Glutamatergic neuron (in vitro differentiated cells): ENCODE measurements at regions not wholly inside any gene's neighbourhood (a gene's known extent, or its start where the extent isn't known, plus 50 kb on each side); places are given as distances from the start of the nearest gene placed in this dataset.
A peak's percentile ranks its signal among the peaks of the same experiment; 100 is the strongest.

Source experiments
- DNase-seq: peaks from one replicate; pipeline ENCODE4 v3.0.0; 2022
- H3K27ac Mint-ChIP-seq: one replicate; pipeline ENCODE4 v1.8.0; 2020; ENCODE audit warnings: mild to moderate bottlenecking, mixed read lengths, inconsistent platforms; ENCODE audit not compliant: unreplicated experiment
- H3K27me3 Mint-ChIP-seq: one replicate; pipeline ENCODE4 v1.8.0; 2020; ENCODE audit warnings: mild to moderate bottlenecking, moderate library complexity, mixed read lengths, inconsistent platforms; ENCODE audit not compliant: unreplicated experiment
- H3K36me3 Mint-ChIP-seq: one replicate; pipeline ENCODE4 v1.8.0; 2020; ENCODE audit warnings: mild to moderate bottlenecking, mixed read lengths, inconsistent platforms; ENCODE audit not compliant: unreplicated experiment
- H3K4me1 Mint-ChIP-seq: one replicate; pipeline ENCODE4 v1.8.0; 2020; ENCODE audit warnings: mild to moderate bottlenecking, low read depth, mixed read lengths, inconsistent platforms; ENCODE audit not compliant: unreplicated experiment
- H3K4me3 Mint-ChIP-seq: one replicate; pipeline ENCODE4 v1.8.0; 2020; ENCODE audit warnings: mild to moderate bottlenecking, mixed read lengths, inconsistent platforms; ENCODE audit not compliant: unreplicated experiment
- H3K9me3 Mint-ChIP-seq: one replicate; pipeline ENCODE4 v1.8.0; 2020; ENCODE audit warnings: mild to moderate bottlenecking, moderate library complexity, mixed read lengths, inconsistent platforms; ENCODE audit not compliant: unreplicated experiment
- TF ChIP-seq, protein P1 (sequence below): fragments of 200-600 bp; sonication (generic); IDR thresholded peaks from one replicate; pipeline ENCODE4 v1.5.0; 2021; ENCODE audit not compliant: partially characterized antibody, unreplicated experiment

DNA sequence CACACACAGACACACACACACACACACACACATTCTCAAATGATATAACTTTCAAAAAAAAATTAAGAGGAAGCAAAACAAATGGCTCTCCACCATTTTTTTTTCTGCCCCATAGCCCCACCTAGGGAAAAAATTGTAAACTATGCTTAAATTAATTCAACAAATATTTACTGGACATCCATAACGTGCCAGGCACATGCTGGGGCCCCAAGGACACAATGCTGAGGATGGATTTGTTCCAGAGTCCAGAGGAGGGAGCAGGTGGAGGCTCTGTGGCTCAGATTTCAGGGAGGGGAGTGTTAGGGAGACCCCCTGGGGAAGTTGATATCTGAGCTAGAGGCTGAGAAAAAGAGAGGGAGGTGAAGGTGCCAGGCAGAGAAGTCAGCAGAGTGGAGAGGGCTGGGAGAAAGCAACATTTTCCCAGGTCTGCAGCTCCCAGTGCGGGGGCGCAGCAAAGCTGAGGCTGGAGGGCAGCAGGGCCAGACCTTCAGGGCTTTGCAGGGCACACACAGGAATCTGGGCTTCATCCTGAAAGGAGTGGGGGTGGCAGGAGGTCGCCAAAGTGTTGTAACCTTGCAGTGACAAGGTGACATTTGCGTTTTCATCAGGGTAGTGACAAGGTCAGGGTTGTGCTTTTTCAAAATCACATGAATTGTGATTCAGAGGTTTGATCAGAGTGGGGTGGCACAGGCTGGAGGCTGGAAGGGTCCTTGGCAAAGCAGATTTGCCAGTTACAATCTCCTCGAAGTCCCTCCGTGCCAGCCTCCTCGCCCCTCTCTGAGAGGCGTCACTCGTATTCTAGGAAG lies 261.6 kb downstream of the WDR11 start:
- Mint-ChIP-seq H3K36me3 (peaks cover 13% of the 10 kb centered on the region), H3K4me1 (peaks cover 8% of the 10 kb centered on the region), H3K4me3 (no peak overlapping the region), H3K9me3 (no peaks in the 10 kb centered on the region), H3K27ac (no peak overlapping the region), H3K27me3 (no peaks in the 10 kb centered on the region)
- no peak for DNase-seq
- TF ChIP-seq, protein P1, sequence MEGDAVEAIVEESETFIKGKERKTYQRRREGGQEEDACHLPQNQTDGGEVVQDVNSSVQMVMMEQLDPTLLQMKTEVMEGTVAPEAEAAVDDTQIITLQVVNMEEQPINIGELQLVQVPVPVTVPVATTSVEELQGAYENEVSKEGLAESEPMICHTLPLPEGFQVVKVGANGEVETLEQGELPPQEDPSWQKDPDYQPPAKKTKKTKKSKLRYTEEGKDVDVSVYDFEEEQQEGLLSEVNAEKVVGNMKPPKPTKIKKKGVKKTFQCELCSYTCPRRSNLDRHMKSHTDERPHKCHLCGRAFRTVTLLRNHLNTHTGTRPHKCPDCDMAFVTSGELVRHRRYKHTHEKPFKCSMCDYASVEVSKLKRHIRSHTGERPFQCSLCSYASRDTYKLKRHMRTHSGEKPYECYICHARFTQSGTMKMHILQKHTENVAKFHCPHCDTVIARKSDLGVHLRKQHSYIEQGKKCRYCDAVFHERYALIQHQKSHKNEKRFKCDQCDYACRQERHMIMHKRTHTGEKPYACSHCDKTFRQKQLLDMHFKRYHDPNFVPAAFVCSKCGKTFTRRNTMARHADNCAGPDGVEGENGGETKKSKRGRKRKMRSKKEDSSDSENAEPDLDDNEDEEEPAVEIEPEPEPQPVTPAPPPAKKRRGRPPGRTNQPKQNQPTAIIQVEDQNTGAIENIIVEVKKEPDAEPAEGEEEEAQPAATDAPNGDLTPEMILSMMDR, result peak; percentile 15

- DNase-seq, result no peak
- Mint-ChIP-seq H3K36me3 (peaks cover 13% of the 10 kb centered on the region), H3K4me3 (no peak overlapping the region), H3K9me3 (no peaks in the 10 kb centered on the region), H3K27ac (no peak overlapping the region), H3K27me3 (no peaks in the 10 kb centered on the region), H3K4me1 (peaks cover 8% of the 10 kb centered on the region)
- TF ChIP-seq, protein P1, result no peak
Measured at GRCh38 chr10:121113385-121113696, 262.2 kb downstream of the WDR11 start.

DNA sequence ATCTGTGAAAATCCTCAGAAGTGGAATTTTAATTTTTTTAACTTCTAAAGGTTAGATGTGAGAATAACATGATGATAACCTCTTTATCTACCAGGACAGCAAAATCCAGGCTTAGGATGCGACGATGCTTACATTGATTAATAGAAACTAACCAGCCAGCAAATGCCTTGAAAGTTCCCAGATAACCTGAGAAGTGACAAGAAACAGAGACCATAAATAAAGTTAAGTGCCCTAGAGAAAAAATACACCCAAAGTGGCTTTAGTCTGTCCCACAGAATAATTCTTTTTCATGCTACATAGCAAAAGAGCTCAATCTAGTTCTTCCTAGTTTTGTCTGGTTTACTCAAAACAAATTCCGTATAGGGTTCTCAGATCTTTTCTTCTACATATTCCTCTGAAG lies 262.7 kb downstream of the WDR11 start:
- Mint-ChIP-seq H3K4me3 (no peak overlapping the region), H3K27me3 (no peaks in the 10 kb centered on the region), H3K36me3 (peaks cover 13% of the 10 kb centered on the region), H3K4me1 (peaks cover 8% of the 10 kb centered on the region), H3K9me3 (no peaks in the 10 kb centered on the region), H3K27ac (no peak overlapping the region)
- DNase-seq, result no peak
- TF ChIP-seq, protein P1, result no peak

DNA sequence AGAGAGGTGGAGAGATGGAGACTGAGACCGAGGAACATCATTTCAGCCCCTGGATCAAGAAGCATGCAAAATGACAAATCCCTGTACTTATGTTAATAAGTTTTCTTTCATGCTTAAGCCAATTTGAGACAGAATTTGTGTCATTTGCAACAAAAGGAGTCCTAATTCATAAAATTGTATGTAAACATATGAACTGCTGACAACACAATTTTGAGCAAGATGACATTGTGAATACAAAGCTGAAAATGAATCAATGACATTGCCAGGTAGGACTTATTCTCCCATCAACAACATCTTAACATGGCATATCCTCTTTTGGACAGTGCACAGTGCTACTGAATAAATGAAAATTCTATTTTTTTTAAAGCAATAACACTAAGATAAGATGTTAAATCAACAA lies 264.0 kb downstream of the WDR11 start:
- TF ChIP-seq, protein P1, result no peak
- no peaks in the 10 kb centered on the region for H3K27me3 Mint-ChIP-seq
- H3K4me3 Mint-ChIP-seq, result no peak overlapping the region
- no peak overlapping the region for H3K27ac Mint-ChIP-seq
- H3K36me3 Mint-ChIP-seq, result peaks cover 13% of the 10 kb centered on the region
- no peaks in the 10 kb centered on the region for H3K9me3 Mint-ChIP-seq
- no peak for DNase-seq
- peaks cover 8% of the 10 kb centered on the region for H3K4me1 Mint-ChIP-seq

DNA sequence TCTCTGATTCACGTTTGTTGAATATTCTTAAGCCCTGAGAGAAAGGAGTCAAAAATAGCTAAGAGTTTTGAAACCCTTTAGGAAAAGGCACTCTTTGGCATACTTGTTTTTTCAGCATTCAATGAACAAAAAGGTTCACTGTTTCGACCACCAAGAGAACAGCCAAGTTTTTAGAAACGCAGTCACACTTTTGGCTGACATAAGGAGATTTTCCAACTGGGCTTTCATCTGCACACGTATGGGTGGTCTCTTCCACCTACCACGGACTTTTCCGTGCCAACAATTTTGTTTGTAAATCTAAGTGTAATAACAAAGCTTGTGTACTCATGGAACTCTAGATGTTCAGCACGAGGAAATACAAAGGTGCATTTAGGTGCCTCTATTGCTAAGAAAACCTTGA lies 270.3 kb downstream of the WDR11 start:
- H3K36me3 Mint-ChIP-seq, result peaks cover 8% of the 10 kb centered on the region
- H3K9me3 Mint-ChIP-seq, result peaks cover 3% of the 10 kb centered on the region
- H3K4me1 Mint-ChIP-seq, result no peaks in the 10 kb centered on the region
- TF ChIP-seq, protein P1, result no peak
- peaks cover 2% of the 10 kb centered on the region for H3K27me3 Mint-ChIP-seq
- H3K27ac Mint-ChIP-seq, result no peak overlapping the region
- no peak overlapping the region for H3K4me3 Mint-ChIP-seq
- DNase-seq, result no peak
